ENCODE measurements at regions not wholly inside any gene's neighbourhood (a gene's known extent, or its start where the extent isn't known, plus 50 kb on each side); places are given as distances from the start of the nearest gene placed in this dataset.

DNA sequence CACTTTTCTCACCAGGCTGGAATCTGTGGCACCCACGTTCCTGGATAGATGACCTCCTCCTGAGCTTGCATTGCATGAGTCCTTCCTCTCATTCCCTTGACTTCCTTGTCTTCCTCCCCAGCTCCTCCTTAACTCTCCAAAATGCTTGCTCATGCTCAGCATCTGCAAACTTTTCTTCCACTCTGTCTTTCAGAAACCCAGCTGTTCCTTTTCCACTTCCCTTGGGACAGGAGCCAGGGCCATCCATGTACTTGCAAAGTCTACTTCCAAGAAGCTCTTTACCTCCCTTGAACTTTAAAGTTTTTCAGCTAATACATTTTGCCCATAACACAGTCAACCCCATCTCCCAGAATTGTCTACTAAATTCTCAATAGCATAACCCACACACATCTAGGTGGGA, 861.7 kb downstream of the QKI start:
- DNase-seq = no peak

DNA sequence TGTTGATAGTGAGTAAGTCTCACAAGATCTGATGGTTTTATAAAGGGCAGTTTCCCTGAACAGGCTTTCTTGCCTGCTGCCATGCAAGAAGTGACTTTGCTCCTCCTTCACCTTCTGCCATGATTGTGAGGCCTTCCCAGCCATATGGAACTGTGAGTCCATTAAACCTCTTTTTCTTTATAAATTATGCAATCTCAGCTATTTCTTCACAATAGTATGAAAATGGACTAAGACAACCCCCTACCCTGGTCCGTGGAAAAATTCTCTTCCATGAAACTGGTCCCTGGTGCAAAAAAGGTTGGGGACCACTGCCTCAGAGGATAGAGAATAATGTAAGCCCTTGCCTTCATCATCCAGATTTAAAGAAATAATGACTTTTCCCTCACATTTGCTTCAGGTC, 861.3 kb downstream of the QKI start:
- no peak for DNase-seq

DNA sequence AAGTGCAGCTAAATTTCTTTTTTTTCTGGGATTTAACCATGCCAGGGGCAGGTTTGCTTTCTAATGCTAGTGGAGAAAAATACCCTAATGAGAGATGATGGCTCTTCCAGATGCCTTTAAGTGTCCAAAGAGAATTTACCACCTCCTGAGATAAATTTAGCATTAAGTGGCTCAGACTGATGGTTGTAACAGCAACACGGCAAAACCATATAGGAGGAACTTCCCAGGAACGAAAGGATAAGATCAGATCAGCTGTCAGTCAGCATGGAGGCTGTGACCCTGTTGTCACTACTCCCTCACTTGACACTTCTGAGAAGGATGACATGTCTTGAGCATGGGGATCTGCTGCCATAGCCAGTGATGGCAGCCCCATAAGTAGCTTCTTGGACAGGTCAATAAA, 860.0 kb downstream of the QKI start:
- DNase-seq = no peak

DNA sequence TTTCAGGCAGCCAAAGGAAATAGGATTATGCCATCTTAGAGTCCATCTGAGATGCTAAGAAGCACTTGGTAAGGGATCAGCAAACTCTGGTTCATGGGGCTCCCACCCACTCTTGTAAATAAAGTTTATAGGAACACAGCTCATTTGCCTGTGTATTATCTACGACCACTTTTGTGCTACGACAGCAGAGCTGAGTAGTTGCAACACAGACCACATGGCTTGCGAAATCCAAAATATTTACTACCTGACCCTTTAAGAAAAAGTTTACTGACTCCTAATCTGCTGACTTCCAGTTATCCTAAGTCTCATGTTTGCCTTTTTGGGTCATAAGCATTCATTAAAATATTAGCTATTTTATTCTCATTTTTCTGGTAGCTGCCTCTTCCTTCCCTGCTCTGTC, 859.0 kb downstream of the QKI start:
- DNase-seq = no peak

DNA sequence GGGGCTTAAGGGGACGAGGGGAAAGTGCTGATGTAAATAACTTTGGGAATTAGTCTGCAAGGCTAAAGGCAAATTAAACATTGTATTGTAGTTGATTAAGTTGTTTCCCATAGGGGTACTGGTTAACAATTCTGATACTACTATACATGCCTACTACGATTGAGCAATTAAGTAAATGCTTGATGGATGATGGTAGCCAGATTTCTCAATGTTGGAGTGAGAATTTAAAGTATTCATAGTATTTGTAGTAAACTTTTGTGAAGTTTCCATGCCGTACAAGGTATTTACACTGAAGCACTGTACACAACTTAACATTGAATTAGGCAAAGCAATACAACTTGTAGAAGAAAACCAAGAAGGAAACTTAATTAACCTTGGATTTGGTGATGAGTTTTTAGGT, 852.3 kb downstream of the QKI start:
- no peak for DNase-seq

DNA sequence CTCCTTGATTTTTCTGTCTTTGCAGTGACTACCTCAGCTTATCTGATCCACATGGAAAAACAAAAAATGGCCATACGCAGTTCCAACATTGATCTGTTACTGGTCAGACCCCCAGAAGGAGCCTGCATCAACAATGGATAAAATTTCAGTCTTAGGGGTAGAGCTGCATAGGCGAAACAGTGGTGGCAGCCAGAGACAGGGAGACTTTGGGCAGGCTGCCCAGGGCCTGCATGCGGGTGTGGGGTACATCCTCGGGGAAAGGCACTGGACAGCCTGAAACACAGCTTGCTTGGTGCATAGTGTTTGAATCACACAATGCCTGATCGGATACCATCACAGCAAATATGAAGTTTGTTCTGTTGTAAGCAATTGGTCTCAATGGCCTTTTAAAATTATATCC, 847.8 kb downstream of the QKI start:
- no peak for DNase-seq

DNA sequence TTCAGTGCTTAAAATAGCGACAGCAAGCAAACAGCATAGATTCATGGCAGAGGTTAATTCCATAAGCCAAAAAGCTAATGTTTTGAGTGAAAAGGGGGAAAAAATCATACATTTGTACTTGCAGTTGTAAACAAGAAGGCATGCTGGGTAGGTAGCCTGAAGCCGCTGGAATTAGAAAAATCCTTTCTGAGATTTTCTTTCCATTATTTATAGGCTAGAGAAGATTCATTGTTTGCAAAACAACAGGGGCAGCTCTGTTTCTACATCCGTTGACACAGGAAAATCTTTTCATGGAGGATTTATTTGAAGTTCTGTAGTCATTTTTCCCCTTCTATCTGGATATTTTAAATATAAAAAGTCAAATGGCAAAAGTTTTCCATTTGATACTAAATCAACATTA, 843.9 kb downstream of the QKI start:
- DNase-seq = no peak

DNA sequence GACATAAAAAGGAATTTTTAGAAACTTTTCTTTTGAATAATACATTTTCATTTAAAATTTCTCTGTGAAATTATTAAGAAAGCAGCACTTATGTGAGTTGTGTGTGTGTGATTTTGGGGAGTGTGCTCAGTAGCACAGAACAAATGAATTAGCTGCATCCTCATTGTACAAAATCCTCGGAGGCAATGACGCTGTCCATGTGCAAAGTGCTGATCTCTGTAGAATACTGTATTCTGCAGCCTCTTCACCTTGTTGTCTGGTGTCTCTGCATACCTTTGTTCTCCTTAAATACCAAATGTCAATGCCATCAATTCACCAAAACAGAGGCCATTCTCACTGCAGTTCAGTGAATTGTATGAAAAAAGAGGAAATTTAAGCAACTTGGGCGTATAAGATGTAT, 838.4 kb downstream of the QKI start:
- no peak for DNase-seq

DNA sequence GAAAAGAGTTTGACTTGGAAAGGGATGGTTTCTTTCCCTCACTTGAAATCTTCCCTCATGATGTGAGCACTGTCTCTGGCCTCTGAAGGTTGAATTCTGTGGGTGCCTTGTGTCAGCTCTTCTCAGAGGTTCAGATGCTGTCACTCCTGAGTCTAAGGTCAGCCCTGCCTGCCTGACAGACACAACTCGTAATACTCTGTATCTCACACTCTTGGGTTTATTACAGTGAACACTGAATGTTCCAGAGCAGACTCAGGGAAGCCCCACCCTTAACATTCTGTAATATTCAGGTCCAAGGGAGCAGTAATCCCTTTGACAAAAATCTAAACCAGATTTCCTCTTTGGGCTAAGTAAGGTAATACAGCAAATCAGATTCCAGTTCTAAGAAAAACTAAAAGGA, 837.8 kb downstream of the QKI start:
- no peak for DNase-seq

DNA sequence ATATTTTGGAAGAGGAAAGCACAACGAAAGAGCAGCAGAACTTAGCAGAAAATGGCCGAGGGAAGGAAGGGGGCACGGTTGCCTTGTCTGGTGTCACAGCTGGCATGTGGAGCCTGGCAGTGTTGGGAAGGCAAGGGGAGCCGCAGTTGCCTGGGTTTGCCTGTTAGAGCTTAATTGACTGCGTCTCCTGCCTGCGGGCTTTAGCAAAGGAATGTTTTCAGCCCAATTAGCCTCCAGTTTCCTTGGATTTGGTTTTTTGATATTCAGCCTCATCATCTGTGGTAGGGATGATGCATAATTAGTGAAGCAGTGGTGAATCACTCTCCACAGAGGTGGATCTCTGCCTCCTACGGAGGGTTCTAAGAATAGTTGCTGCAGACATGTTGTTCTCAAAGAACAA, 832.6 kb downstream of the QKI start:
- DNase-seq = no peak

DNA sequence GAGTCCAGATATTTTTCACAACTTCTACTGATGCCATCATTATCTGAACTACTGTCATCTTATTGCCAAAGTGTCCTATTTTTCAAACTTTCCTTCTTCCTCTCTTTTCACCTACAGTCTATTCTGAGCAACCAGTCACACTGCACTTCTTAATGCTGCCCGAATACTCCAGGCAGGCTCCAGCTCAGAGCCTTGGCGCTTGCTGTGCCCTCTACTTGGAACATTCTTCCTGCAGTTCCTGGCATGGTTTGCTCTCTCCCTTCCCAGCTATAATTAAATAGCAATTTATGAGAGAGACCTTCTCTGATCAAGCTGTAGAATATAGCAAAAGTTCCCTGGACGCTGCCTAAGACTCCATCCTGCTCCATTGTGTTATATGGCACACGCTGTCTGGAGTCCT, 831.6 kb downstream of the QKI start:
- no peak for DNase-seq

DNA sequence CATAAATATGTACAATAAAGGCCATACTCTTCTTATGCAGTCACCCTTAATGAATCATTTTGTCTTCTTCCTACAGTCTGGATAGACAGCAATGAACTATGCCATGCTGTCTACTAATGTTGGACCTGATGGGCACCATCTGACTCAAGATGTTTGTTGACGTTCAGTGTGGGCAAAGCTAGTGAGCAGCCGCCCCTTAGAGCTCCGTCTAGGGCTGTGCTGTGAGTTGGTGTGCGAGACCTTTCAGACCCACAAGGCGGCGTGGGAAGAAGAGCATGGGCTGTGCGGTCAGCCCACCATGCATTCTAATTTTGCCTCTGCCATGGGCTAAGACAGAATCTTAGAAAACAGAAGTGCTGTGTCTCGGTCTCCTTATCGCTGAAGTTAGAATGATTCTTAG, 829.4 kb downstream of the QKI start:
- no peak for DNase-seq

DNA sequence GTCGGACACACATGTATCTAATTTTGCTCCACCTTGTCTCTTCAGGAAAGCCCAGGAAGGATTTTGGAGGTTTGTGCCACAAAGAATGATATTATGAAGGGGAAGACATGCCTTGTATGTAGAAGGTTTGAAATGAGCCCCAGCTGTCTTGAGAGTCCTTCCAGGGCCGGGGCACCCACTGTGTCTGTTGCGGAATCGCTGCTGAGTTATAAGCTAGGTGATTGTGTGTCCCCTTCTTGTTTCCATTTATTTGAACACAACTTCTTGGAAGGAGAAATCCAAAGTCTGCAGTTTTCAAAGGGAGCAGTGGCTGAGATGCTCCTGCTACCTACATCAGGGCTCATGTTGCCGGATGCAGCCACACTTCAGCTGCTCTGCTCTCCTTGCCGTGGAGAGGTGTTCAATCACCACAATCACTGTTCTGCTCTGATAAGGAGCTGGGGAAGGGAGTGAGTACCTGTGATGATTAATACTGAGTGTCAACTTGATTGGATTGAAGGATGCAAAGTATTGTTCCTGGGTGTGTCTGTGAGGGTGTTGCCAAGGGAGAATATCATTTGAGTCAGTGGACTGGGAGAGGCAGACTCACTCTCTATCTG, 828.6 kb downstream of the QKI start:
- DNase-seq = no peak

DNA sequence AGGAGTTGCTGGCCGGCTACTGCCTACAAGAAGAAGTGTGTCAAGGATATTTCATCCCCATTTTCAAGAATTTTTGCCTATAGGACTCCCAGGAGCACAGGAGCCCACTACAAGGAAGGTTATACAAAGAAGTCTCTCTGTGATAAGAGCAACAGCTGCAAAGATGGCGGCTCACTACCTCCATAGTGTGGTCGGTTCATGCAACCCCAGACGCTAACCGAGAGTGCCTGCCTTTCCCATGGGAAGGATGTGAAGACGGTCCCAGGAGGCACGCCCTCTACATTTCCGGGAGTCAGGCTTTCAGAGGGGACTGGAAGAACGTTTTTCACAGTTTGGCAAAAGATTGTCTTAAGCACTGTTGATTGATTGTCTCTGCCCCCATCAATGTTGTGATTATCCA, 816.3 kb downstream of the QKI start:
- no peak for DNase-seq

DNA sequence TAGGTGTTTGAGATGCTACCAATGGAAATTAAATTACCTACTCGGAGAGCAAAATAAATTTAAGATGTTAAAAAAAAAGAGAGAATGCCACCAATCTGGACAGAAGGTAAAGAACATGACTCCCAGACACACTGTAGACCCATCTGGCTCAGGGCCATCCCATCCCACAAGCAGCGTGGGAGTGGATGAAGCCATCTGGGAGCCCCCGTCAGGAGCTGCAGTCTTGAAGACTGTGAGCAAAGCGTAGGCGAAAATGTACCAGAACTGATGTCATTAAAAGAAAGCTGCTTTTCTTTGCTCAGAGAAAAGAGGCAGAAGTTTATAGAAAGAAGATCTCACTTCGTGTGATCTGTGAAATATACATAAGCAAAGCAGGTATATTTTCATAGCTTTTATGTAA, 815.7 kb downstream of the QKI start:
- no peak for DNase-seq

DNA sequence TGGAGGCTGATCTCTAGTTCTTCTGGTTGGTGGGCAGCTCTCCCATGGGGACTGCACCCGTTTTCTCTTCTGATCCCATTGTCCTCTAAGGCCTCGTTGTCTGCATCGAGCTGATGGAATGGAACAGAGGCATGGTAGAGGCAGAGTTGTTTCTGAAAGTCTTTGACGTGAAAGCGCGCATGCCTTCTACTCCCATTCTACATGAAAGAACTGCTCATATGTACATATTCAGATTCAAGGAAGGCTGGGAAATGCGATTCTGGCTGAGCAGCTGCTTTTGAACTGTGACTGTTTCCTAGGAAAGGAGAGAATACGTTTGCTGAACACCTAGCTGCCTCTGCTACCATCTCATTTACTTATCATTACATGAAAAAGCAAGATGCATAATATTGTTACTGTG, 815.2 kb downstream of the QKI start:
- DNase-seq = no peak

DNA sequence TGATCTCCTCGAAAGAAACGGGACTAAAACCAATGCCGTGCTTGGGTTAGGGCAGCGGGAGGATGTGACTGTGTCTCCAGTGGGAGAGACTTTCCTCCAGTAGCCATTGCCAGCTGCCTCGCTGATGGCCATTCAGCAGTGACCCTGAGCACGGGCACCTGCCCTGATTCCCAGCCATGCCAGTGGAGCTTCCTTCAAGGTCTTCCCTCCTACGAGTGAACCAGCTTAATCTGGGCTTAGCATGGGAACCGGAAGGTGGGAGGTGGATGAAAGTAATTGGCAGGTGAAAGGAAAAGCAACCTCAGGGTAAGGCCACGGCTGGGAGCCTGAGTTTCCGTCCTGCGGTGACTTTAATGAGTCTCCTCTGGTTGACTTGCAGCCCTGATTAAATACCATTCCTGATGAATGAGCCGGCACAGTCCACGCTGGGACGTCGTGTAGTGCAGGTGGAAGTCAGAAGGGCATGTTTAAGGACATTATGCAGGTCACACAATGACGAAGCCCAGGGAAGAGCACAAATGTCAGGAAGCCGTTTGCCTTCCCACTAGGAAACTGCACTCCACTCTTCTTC, 813.5 kb downstream of the QKI start:
- no peak for DNase-seq

DNA sequence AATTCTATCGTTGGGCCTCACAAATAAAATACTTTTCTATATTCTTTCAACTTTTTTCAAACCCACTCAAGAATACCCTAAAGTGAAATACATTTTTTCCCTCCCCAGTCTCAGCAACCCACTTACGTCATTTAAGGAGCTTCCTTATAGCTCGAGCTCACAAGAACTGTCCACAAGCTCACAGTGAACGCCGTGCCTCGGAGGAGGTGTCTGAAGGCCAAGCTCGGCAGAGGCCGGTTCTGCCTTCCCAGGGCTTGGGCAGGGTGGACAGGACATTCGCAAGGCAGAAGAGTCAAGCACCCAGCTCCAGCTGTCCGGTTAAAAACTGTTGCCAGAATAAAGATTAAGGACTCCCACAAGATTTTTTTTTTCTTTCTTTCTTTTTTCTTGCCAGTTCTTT, 802.3 kb downstream of the QKI start:
- no peak for DNase-seq

DNA sequence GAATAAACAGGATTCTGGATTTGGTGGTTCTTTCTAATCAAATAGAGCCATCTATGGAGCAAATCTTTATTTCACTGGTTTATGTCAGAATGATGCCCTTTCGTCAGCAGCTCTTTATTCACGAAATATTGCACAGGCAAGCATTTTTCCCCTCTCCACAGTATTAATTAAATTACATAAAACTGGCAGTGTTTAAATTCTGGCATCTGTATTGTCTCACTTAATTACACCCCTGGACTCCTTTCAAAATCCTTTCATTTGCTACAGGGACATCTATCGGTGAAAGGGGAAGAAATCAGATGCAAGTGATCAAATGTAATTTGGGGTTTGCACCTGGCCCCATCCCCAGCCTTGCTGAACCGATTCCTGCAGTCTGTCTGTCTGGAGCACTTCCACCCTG, 801.9 kb downstream of the QKI start:
- DNase-seq = no peak

DNA sequence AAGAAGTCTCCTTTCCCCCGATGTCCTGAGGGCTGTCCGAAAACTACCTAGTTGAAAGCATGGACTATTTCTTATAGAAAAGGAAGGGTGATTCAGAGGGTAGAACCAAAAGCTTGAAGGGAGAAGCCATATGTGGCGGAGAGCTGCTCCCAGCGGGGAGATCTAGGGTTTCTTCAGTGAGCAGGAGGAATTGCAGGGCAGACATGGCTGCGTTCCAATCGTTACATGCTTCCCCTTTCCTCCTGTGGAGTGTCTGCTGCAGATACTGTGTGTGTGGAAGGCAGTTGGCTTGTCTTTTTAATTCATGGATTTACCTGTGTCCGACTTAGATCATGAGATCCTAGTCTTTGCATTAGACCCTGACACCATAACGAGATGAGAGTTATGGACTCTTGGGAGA, 799.5 kb downstream of the QKI start:
- DNase-seq = no peak

DNA sequence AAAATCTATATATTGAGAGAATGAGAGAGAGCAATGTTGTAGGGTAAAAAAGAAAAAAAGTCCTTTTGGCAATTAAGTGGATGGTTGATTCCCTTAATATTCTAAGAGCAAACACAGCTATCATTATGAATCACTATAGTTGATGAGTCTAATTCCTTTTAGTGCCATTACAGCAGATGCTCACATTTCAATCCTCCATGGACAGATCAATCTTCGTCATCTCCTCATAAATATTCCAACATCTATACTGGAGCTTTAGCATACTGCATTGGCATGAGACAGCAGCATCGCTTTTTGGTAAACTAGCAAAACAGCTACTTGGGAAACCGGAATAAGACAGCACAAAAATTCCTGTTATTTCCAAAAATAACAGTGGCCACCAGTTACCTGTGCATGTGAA, 796.7 kb downstream of the QKI start:
- DNase-seq = no peak

DNA sequence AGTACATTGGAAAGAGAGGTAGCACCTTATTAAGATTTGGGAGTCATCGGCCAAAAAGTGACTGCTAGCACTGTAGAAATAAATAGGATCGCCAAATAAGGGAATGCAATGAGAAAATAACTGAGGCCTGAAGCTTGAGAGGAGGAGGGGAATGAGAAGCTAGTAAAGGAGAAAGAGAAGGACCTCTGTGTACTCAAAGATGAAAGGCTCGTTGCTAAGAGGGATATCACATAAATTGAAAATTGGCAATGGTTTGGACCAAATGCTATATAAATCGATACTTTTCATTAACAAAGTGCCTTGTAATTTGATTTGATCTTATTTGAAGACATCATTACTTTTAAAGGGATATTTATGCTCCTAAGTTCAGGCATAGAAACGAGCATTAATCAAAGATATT, 796.3 kb downstream of the QKI start:
- no peak for DNase-seq

DNA sequence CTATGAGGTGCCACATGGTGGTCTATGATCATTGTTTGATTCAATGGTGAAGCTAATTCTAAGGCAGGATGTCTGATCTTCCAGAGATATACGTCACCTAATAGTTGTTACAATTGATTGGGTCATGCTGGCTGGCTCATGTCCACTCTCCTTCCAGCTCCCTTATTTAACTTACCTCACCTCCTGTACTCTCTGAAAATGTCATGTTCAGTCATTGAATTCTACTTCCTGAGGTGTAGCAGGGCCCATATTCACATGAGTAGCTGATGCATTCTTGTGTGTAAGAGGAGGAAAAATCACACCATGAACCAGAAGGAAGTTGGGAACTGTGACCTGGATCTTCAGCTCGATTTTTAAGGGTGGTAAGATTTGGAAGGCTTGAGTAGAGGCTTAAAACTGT, 795.8 kb downstream of the QKI start:
- DNase-seq = no peak

DNA sequence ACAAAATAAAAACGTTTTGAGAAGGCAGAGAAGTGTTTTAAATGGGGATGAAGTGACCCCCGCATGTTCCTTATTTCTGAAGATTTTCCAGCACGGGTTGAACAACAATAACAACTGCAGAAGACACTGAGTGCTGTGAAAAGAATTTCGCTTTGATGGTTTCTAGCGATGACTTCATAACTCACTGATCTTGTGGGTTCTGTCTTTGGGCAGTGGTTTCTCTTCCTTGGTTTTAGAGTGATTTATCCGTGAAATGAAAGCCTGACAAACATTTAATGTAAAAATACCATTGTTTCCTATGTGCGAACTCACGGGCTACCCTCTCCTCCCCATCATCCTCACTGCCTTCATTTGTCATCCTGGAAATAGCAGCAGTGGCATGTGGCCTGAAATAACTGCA, 793.9 kb downstream of the QKI start:
- DNase-seq = no peak

DNA sequence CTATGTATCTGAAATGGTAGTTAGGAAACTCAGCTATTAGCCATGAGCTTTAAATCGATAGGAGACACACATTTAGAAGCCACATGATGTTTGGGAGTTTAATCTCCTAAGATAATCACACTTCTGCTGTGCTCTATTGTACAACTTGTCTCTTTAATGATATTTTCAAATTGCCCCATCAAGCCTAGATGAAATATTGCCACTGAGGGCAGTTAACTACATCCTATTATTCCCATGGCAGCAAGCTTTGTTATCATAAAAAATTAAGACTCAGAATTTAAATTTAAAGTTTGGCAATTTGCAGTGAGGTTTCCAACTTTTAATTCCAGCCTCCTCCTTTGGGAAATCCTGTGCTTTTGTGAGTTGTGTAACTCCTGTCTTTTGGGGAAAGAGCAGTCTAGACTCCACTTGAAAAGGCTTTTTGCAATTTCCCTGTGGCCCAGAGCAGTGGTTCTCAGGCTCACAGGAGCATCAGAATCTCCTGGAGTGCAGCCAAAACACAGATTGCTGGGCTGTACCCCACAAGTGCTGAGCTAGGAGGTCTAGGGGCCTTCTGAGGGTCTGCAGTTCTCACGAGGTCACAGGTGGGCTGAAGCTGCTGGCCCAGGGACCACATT, 792.4 kb downstream of the QKI start:
- DNase-seq = no peak

Data from T-helper 9 cell (primary cell).